GM19025 (cell line): ENCODE measurements at regions not wholly inside any gene's neighbourhood (a gene's known extent, or its start where the extent isn't known, plus 50 kb on each side); places are given as distances from the start of the nearest gene placed in this dataset.
"Not testable (repeated sequence)": the region's sequence is repeated elsewhere in the genome, so short reads cannot be mapped to it uniquely, and the experiment has no call there.

Experiments used
- ATAC-seq: cut with Tn5 transposase; IDR thresholded peaks from one replicate; pipeline ENCODE4 v1.9.1; 2021; ENCODE audit warnings: mild to moderate bottlenecking, low read depth, moderate library complexity; ENCODE audit not compliant: unreplicated experiment

- no peak for ATAC-seq
Observed at GRCh38 chr1:70737125-70737524, 310.5 kb downstream of the PTGER3 start.

- no peak for ATAC-seq
Observed at GRCh38 chr1:70738624-70739023, 309.0 kb downstream of the PTGER3 start.

GRCh38 chr1:70745199-70745598, 302.4 kb downstream of the PTGER3 start:
- no peak for ATAC-seq

GRCh38 chr1:70746062-70746461, 301.6 kb downstream of the PTGER3 start:
- not testable (repeated sequence) for ATAC-seq

GRCh38 chr1:70747123-70747522, 300.5 kb downstream of the PTGER3 start:
- ATAC-seq: not testable (repeated sequence)

GRCh38 chr1:70751676-70752287, 295.8 kb downstream of the PTGER3 start:
- not testable (repeated sequence) for ATAC-seq

- no peak for ATAC-seq
Observed at GRCh38 chr1:70754701-70755100, 292.9 kb downstream of the PTGER3 start.

- no peak for ATAC-seq
Observed at GRCh38 chr1:70760154-70760553, 287.5 kb downstream of the PTGER3 start.

- no peak for ATAC-seq
Observed at GRCh38 chr1:70762386-70762785, 285.2 kb downstream of the PTGER3 start.

- no peak for ATAC-seq
Observed at GRCh38 chr1:70764747-70765146, 282.9 kb downstream of the PTGER3 start.

- ATAC-seq: no peak
Observed at GRCh38 chr1:70767377-70767776, 280.2 kb downstream of the PTGER3 start.

- ATAC-seq: no peak
Observed at GRCh38 chr1:70768216-70768615, 279.4 kb downstream of the PTGER3 start.

- ATAC-seq: no peak
Observed at GRCh38 chr1:70778056-70778762, 269.4 kb downstream of the PTGER3 start.

GRCh38 chr1:70778934-70779333, 268.7 kb downstream of the PTGER3 start:
- no peak for ATAC-seq

GRCh38 chr1:70779571-70779970, 268.0 kb downstream of the PTGER3 start:
- no peak for ATAC-seq

- ATAC-seq: no peak
Observed at GRCh38 chr1:70785287-70785686, 262.3 kb downstream of the PTGER3 start.

GRCh38 chr1:70790232-70790923, 257.2 kb downstream of the PTGER3 start:
- ATAC-seq: no peak

GRCh38 chr1:70795064-70795463, 252.6 kb downstream of the PTGER3 start:
- ATAC-seq: not testable (repeated sequence)

- ATAC-seq: not testable (repeated sequence)
Observed at GRCh38 chr1:70796298-70796697, 251.3 kb downstream of the PTGER3 start.

GRCh38 chr1:70802625-70803024, 245.0 kb downstream of the PTGER3 start:
- ATAC-seq: not testable (repeated sequence)

GRCh38 chr1:70805641-70806040, 242.0 kb downstream of the PTGER3 start:
- ATAC-seq: no peak
